ENCODE measurements at regions not wholly inside any gene's neighbourhood (a gene's known extent, or its start where the extent isn't known, plus 50 kb on each side); places are given as distances from the start of the nearest gene placed in this dataset.

- TF ChIP-seq CTCF (IDR thresholded peaks at IDR 0.05) (no peak), POLR2A (IDR thresholded peaks at IDR 0.05) (no peak), EP300 (IDR thresholded peaks at IDR 0.05) (no peak)
These were observed 297.4 kb downstream of the EIPR1 start for GRCh38 chr2:3079959-3080948.

All from sigmoid colon (tissue), 4 donors.